HG03103 (cell line): ENCODE measurements at regions not wholly inside any gene's neighbourhood (a gene's known extent, or its start where the extent isn't known, plus 50 kb on each side); places are given as distances from the start of the nearest gene placed in this dataset.
"Not testable (repeated sequence)": the region's sequence is repeated elsewhere in the genome, so short reads cannot be mapped to it uniquely, and the experiment has no call there.

ENCODE experiments used
- ATAC-seq: cut with Tn5 transposase; IDR thresholded peaks from one replicate; pipeline ENCODE4 v1.9.1; 2021; ENCODE audit warnings: low read depth; ENCODE audit not compliant: unreplicated experiment

- no peak for ATAC-seq
Measured at GRCh38 chr15:62495670-62496614, 330.9 kb upstream of the C2CD4B start.

GRCh38 chr15:62497356-62497755, 332.3 kb upstream of the C2CD4B start:
- ATAC-seq: no peak

GRCh38 chr15:62498278-62498677, 333.2 kb upstream of the C2CD4B start:
- no peak for ATAC-seq

GRCh38 chr15:62498712-62499111, 333.6 kb upstream of the C2CD4B start:
- ATAC-seq: no peak

- ATAC-seq: no peak
Measured at GRCh38 chr15:62500325-62500724, 335.2 kb upstream of the C2CD4B start.

- no peak for ATAC-seq
Measured at GRCh38 chr15:62502451-62502850, 337.4 kb upstream of the C2CD4B start.

GRCh38 chr15:62503451-62503850, 338.4 kb upstream of the C2CD4B start:
- ATAC-seq: no peak

- no peak for ATAC-seq
Measured at GRCh38 chr15:62505762-62506161, 340.7 kb upstream of the C2CD4B start.

- ATAC-seq: no peak
Measured at GRCh38 chr15:62506217-62506805, 341.2 kb upstream of the C2CD4B start.

GRCh38 chr15:62509395-62509958, 344.4 kb upstream of the C2CD4B start:
- no peak for ATAC-seq

GRCh38 chr15:62510791-62511190, 345.7 kb upstream of the C2CD4B start:
- ATAC-seq: no peak

- ATAC-seq: no peak
Measured at GRCh38 chr15:62512904-62513303, 347.8 kb upstream of the C2CD4B start.

GRCh38 chr15:62513893-62514292, 348.8 kb upstream of the C2CD4B start:
- ATAC-seq: no peak

- ATAC-seq: no peak
Measured at GRCh38 chr15:62515696-62516395, 350.8 kb upstream of the C2CD4B start.

- no peak for ATAC-seq
Measured at GRCh38 chr15:62517541-62517940, 352.5 kb upstream of the C2CD4B start.

- ATAC-seq: not testable (repeated sequence)
Measured at GRCh38 chr15:62518666-62519065, 353.6 kb upstream of the C2CD4B start.

GRCh38 chr15:62519900-62520299, 354.8 kb upstream of the C2CD4B start:
- no peak for ATAC-seq

GRCh38 chr15:62520887-62521286, 355.8 kb upstream of the C2CD4B start:
- ATAC-seq: no peak

GRCh38 chr15:62521396-62521795, 356.3 kb upstream of the C2CD4B start:
- ATAC-seq: no peak

GRCh38 chr15:62524848-62525247, 359.8 kb upstream of the C2CD4B start:
- ATAC-seq: no peak

GRCh38 chr15:62527387-62527786, 362.3 kb upstream of the C2CD4B start:
- ATAC-seq: no peak
